HFFc6 (cell line): ENCODE measurements at regions not wholly inside any gene's neighbourhood (a gene's known extent, or its start where the extent isn't known, plus 50 kb on each side); places are given as distances from the start of the nearest gene placed in this dataset.

Source experiments
- DNase-seq: peaks from one replicate; pipeline ENCODE4 v3.0.0-alpha.2; 2018
- H3K27ac Mint-ChIP-seq: 2 replicates; pipeline ENCODE4 v1.8.0; 2020; ENCODE audit warnings: mild to moderate bottlenecking, mixed read lengths
- H3K27me3 Mint-ChIP-seq: 2 replicates; pipeline ENCODE4 v1.8.0; 2021; ENCODE audit warnings: mild to moderate bottlenecking, moderate library complexity, mixed read lengths; ENCODE audit not compliant: insufficient read depth
- H3K36me3 Mint-ChIP-seq: 2 replicates; pipeline ENCODE4 v1.8.0; 2021; ENCODE audit warnings: low read depth, mixed read lengths
- H3K4me1 Mint-ChIP-seq: 2 replicates; pipeline ENCODE4 v1.8.0; 2020; ENCODE audit warnings: low read depth, mixed read lengths
- H3K4me3 Mint-ChIP-seq: 2 replicates; pipeline ENCODE4 v1.8.0; 2020; ENCODE audit warnings: mild to moderate bottlenecking, moderate library complexity, mixed read lengths
- H3K9me3 Mint-ChIP-seq: 2 replicates; pipeline ENCODE4 v1.8.0; 2020; ENCODE audit warnings: mild to moderate bottlenecking, mixed read lengths
- CTCF ChIP-seq: fragments of 200-600 bp; sonication (generic); IDR thresholded peaks from 2 replicates; pipeline ENCODE4 v1.5.0; 2021; ENCODE audit warnings: antibody characterized with exemption, mild to moderate bottlenecking

GRCh38 chr16:26709175-26709574 is 357.6 kb upstream of the C16orf82 start:
- DNase-seq = no peak
- Mint-ChIP-seq H3K27me3 (no peaks in the 10 kb centered on the region; the same call in 1 of the 2 replicates), H3K9me3 (peaks cover 37% of the 10 kb centered on the region), H3K4me3 (no peak overlapping the region), H3K4me1 (no peaks in the 10 kb centered on the region), H3K36me3 (peaks cover 4% of the 10 kb centered on the region; the same call in 1 of the 2 replicates), H3K27ac (no peak overlapping the region)
- no peak for TF ChIP-seq CTCF

DNA sequence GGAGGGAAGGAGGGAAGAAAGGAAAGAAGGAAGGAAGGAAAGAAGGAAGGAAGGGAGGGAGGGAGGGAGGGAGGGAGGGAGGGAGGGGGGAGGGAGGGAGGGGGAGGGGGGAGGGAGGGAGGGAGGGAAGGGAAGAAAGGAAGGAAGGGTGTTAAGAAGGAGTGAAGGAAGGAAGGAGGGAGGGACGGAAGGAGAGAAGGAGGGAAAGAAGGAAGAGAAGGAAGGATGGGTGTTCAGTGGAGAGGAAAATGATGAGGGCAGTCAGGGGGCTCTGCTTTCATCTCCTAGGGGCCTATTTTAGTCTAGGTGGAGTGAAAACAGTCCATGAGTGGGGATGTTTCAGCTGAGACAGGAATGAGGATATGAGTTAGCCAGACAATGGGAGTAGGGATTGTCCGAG is 357.0 kb upstream of the C16orf82 start:
- DNase-seq = no peak
- Mint-ChIP-seq H3K9me3 (peaks cover 40% of the 10 kb centered on the region), H3K4me3 (no peak overlapping the region), H3K27ac (no peak overlapping the region), H3K36me3 (peaks cover 4% of the 10 kb centered on the region; the same call in 1 of the 2 replicates), H3K27me3 (no peaks in the 10 kb centered on the region; the same call in 1 of the 2 replicates), H3K4me1 (no peaks in the 10 kb centered on the region)
- TF ChIP-seq CTCF = no peak

DNA sequence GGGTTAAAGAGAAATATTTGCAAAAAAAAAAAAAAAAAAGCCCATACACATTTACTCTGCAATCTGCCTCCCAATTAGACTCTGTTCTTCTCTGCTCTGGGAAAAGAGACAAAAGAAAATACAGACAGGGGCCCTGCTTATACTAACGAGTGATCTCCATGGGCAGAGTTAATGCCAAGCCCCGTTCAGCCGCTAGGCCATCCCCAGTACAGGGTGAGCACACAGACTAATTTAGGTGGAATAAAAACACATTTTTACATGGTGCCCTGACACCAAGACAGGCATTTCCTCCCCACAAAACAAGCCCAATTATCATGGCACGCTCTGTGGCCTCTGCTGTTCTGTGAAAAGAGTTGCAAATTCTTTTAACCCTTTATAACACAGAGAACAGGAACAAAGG is 356.3 kb upstream of the C16orf82 start:
- Mint-ChIP-seq H3K4me3 (no peak overlapping the region), H3K36me3 (peaks cover 4% of the 10 kb centered on the region; the same call in 1 of the 2 replicates), H3K9me3 (peaks cover 36% of the 10 kb centered on the region), H3K27me3 (no peaks in the 10 kb centered on the region; the same call in none of the 2 replicates), H3K27ac (no peak overlapping the region), H3K4me1 (no peaks in the 10 kb centered on the region)
- DNase-seq = no peak
- TF ChIP-seq CTCF = no peak

DNA sequence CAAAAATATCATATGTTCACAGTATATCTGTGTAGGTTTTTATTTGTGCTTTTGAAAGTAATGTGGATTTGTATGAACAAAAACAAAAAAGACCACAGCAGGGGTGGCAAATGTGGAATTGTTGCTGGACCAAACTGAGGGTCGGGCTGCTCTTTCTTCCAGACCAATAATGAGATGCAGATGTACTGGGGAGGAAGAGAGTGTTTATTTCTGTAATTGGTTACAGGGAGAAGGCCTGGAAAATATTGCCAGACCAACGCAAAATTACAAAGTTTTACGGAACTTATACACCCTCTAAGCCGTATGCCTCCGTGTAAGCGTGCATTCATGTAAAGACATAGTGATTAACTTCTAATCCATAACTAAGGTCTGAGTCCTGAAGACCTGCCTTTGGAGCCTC is 353.9 kb upstream of the C16orf82 start:
- TF ChIP-seq CTCF = no peak
- Mint-ChIP-seq H3K27ac (no peak overlapping the region), H3K27me3 (no peaks in the 10 kb centered on the region; the same call in 1 of the 2 replicates), H3K4me1 (no peaks in the 10 kb centered on the region), H3K36me3 (peaks cover 4% of the 10 kb centered on the region; the same call in 1 of the 2 replicates), H3K9me3 (peaks cover 33% of the 10 kb centered on the region), H3K4me3 (no peak overlapping the region)
- no peak for DNase-seq

DNA sequence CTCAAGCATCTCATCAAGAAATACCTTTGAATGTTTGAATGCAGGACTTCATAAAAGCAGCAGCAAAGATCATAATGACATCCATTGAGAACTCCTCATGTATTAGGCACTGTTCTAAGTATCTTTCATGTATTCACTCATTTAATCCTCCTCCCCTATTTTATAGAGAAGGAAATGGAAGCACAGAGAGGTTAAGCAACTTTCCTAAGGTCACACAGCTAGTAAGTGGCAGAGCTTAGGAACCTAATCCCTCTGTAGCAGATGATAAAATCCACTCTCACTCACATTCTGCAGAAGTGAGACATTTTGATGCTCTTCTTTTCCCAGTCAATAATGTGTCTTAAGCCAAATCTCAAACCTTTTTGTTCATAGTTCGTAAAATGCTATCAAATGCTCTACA is 350.8 kb upstream of the C16orf82 start:
- Mint-ChIP-seq H3K27ac (no peak overlapping the region), H3K36me3 (no peaks in the 10 kb centered on the region)

More for the DNA sequence above, 350.8 kb upstream of the C16orf82 start:
- TF ChIP-seq CTCF = no peak
- Mint-ChIP-seq H3K27me3 (no peaks in the 10 kb centered on the region; the same call in 1 of the 2 replicates), H3K9me3 (peaks cover 22% of the 10 kb centered on the region), H3K4me3 (no peak overlapping the region), H3K4me1 (no peaks in the 10 kb centered on the region)
- no peak for DNase-seq
